Mesenteric fat pad (tissue), 1 donor: ENCODE measurements at regions not wholly inside any gene's neighbourhood (a gene's known extent, or its start where the extent isn't known, plus 50 kb on each side); places are given as distances from the start of the nearest gene placed in this dataset.

Experiments used
- DNase-seq: peaks from one replicate; pipeline ENCODE4 v3.0.0-alpha.2; 2020; ENCODE audit warnings: low spot score
- donor health status: DM: yes; HTN: yes; CAD: no.

- no peak for DNase-seq
Measured at GRCh38 chr16:80362816-80363215, 178.0 kb upstream of the DYNLRB2 start.

GRCh38 chr16:80356365-80356764, 184.4 kb upstream of the DYNLRB2 start:
- DNase-seq, result no peak

- DNase-seq, result no peak
Measured at GRCh38 chr16:80355335-80355734, 185.5 kb upstream of the DYNLRB2 start.

GRCh38 chr16:80350061-80350460, 190.7 kb upstream of the DYNLRB2 start:
- no peak for DNase-seq

GRCh38 chr16:80347900-80348299, 192.9 kb upstream of the DYNLRB2 start:
- no peak for DNase-seq

- no peak for DNase-seq
Measured at GRCh38 chr16:80347002-80347401, 193.8 kb upstream of the DYNLRB2 start.

- DNase-seq, result no peak
Measured at GRCh38 chr16:80346111-80346632, 194.6 kb upstream of the DYNLRB2 start.

- no peak for DNase-seq
Measured at GRCh38 chr16:80345701-80346100, 195.1 kb upstream of the DYNLRB2 start.

- no peak for DNase-seq
Measured at GRCh38 chr16:80344570-80344969, 196.2 kb upstream of the DYNLRB2 start.

GRCh38 chr16:80341263-80341662, 199.5 kb upstream of the DYNLRB2 start:
- no peak for DNase-seq

GRCh38 chr16:80337786-80338185, 203.0 kb upstream of the DYNLRB2 start:
- DNase-seq, result no peak

- DNase-seq, result no peak
Measured at GRCh38 chr16:80330803-80331202, 210.0 kb upstream of the DYNLRB2 start.

- DNase-seq, result no peak
Measured at GRCh38 chr16:80330150-80330549, 210.6 kb upstream of the DYNLRB2 start.

GRCh38 chr16:80327740-80328139, 213.1 kb upstream of the DYNLRB2 start:
- DNase-seq, result no peak

GRCh38 chr16:80324371-80324770, 216.4 kb upstream of the DYNLRB2 start:
- DNase-seq, result no peak

GRCh38 chr16:80323808-80324195, 217.0 kb upstream of the DYNLRB2 start:
- DNase-seq, result no peak

GRCh38 chr16:80323187-80323807, 217.5 kb upstream of the DYNLRB2 start:
- DNase-seq, result no peak

GRCh38 chr16:80319181-80319580, 221.6 kb upstream of the DYNLRB2 start:
- DNase-seq, result no peak

- DNase-seq, result no peak
Measured at GRCh38 chr16:80318107-80318506, 222.7 kb upstream of the DYNLRB2 start.

GRCh38 chr16:80317599-80318037, 223.2 kb upstream of the DYNLRB2 start:
- DNase-seq, result no peak

- DNase-seq, result no peak
Measured at GRCh38 chr16:80317116-80317515, 223.7 kb upstream of the DYNLRB2 start.

GRCh38 chr16:80314042-80314441, 226.8 kb upstream of the DYNLRB2 start:
- DNase-seq, result no peak

GRCh38 chr16:80309178-80309577, 231.6 kb upstream of the DYNLRB2 start:
- no peak for DNase-seq

- DNase-seq, result no peak
Measured at GRCh38 chr16:80305410-80305809, 235.4 kb upstream of the DYNLRB2 start.
